Activated CD4-positive, alpha-beta T cell treated with anti-CD3 and anti-CD28 coated beads, Interleukin-2, amount 10 ng/mL, durations not matched to agents 24 days and 14 days (primary cell): ENCODE measurements at regions not wholly inside any gene's neighbourhood (a gene's known extent, or its start where the extent isn't known, plus 50 kb on each side); places are given as distances from the start of the nearest gene placed in this dataset.

ENCODE experiments used
- DNase-seq: peaks from one replicate; pipeline ENCODE4 v3.0.0; 2022
- H3K27ac Mint-ChIP-seq: one replicate; pipeline ENCODE4 v1.8.0; 2022; ENCODE audit warnings: mild to moderate bottlenecking, mixed read lengths
- H3K27me3 Mint-ChIP-seq: one replicate; pipeline ENCODE4 v1.8.0; 2022; ENCODE audit warnings: mixed read lengths
- H3K36me3 Mint-ChIP-seq: one replicate; pipeline ENCODE4 v1.8.0; 2022; ENCODE audit warnings: low read depth, mild to moderate bottlenecking, mixed read lengths
- H3K4me1 Mint-ChIP-seq: one replicate; pipeline ENCODE4 v1.8.0; 2021; ENCODE audit warnings: mixed read lengths
- H3K4me3 Mint-ChIP-seq: one replicate; pipeline ENCODE4 v1.8.0; 2022; ENCODE audit warnings: mild to moderate bottlenecking, moderate library complexity, mixed read lengths
- H3K9me3 Mint-ChIP-seq: one replicate; pipeline ENCODE4 v1.8.0; 2021; ENCODE audit warnings: mixed read lengths
- intact Hi-C: fragments of 100-400 bp; cut with micrococcal nuclease; formaldehyde crosslinking; loops from one replicate; pipeline ENCODE4 v1.15.1; 2023

- Mint-ChIP-seq H3K4me3 (no peak overlapping the region), H3K36me3 (no peaks in the 10 kb centered on the region), H3K27me3 (no peaks in the 10 kb centered on the region), H3K9me3 (no peaks in the 10 kb centered on the region), H3K4me1 (no peaks in the 10 kb centered on the region), H3K27ac (no peak overlapping the region)
- intact Hi-C loops: no loop called here
- DNase-seq: no peak
These were observed 706.3 kb downstream of the ADGRL2 start for GRCh38 chr1:82507011-82507410.

GRCh38 chr1:82503822-82504221, 703.1 kb downstream of the ADGRL2 start:
- no peaks in the 10 kb centered on the region for H3K36me3 Mint-ChIP-seq
- H3K27ac Mint-ChIP-seq: no peak overlapping the region
- H3K27me3 Mint-ChIP-seq: no peaks in the 10 kb centered on the region
- DNase-seq: no peak
- H3K4me1 Mint-ChIP-seq: no peaks in the 10 kb centered on the region
- intact Hi-C loops: no loop called here
- H3K9me3 Mint-ChIP-seq: no peaks in the 10 kb centered on the region
- H3K4me3 Mint-ChIP-seq: no peak overlapping the region

GRCh38 chr1:82499022-82499421, 698.3 kb downstream of the ADGRL2 start:
- intact Hi-C loops: no loop called here
- no peak overlapping the region for H3K27ac Mint-ChIP-seq
- peaks cover 12% of the 10 kb centered on the region for H3K9me3 Mint-ChIP-seq
- no peak for DNase-seq
- no peaks in the 10 kb centered on the region for H3K36me3 Mint-ChIP-seq
- H3K27me3 Mint-ChIP-seq: no peaks in the 10 kb centered on the region
- H3K4me3 Mint-ChIP-seq: no peak overlapping the region
- H3K4me1 Mint-ChIP-seq: no peaks in the 10 kb centered on the region

GRCh38 chr1:82494117-82494516, 693.4 kb downstream of the ADGRL2 start:
- no peak for DNase-seq
- H3K4me1 Mint-ChIP-seq: no peaks in the 10 kb centered on the region
- H3K9me3 Mint-ChIP-seq: peaks cover 12% of the 10 kb centered on the region
- H3K36me3 Mint-ChIP-seq: no peaks in the 10 kb centered on the region
- intact Hi-C loops: no loop called here
- H3K27me3 Mint-ChIP-seq: no peaks in the 10 kb centered on the region
- H3K27ac Mint-ChIP-seq: no peak overlapping the region
- no peak overlapping the region for H3K4me3 Mint-ChIP-seq

- Mint-ChIP-seq H3K9me3 (peaks cover 12% of the 10 kb centered on the region), H3K27ac (no peak overlapping the region), H3K27me3 (no peaks in the 10 kb centered on the region), H3K36me3 (no peaks in the 10 kb centered on the region), H3K4me1 (no peaks in the 10 kb centered on the region), H3K4me3 (no peak overlapping the region)
- intact Hi-C loops: no loop called here
- no peak for DNase-seq
These were observed 691.4 kb downstream of the ADGRL2 start for GRCh38 chr1:82492159-82492558.

- DNase-seq: no peak
These were observed 690.7 kb downstream of the ADGRL2 start for GRCh38 chr1:82491301-82492048.

GRCh38 chr1:82487778-82488177, 687.0 kb downstream of the ADGRL2 start:
- H3K4me1 Mint-ChIP-seq: no peaks in the 10 kb centered on the region
- H3K4me3 Mint-ChIP-seq: no peak overlapping the region
- intact Hi-C loops: no loop called here
- H3K27ac Mint-ChIP-seq: no peak overlapping the region
- no peaks in the 10 kb centered on the region for H3K9me3 Mint-ChIP-seq
- no peak for DNase-seq
- no peaks in the 10 kb centered on the region for H3K27me3 Mint-ChIP-seq
- no peaks in the 10 kb centered on the region for H3K36me3 Mint-ChIP-seq

More at GRCh38 chr1:82491301-82492048, 690.7 kb downstream of the ADGRL2 start:
- Mint-ChIP-seq H3K9me3 (peaks cover 12% of the 10 kb centered on the region), H3K4me1 (no peaks in the 10 kb centered on the region), H3K4me3 (no peak overlapping the region), H3K27me3 (no peaks in the 10 kb centered on the region), H3K27ac (no peak overlapping the region), H3K36me3 (no peaks in the 10 kb centered on the region)
- intact Hi-C loops: no loop called here

- no peak for DNase-seq
- Mint-ChIP-seq H3K4me1 (no peaks in the 10 kb centered on the region), H3K27ac (no peak overlapping the region), H3K27me3 (no peaks in the 10 kb centered on the region), H3K9me3 (no peaks in the 10 kb centered on the region), H3K36me3 (no peaks in the 10 kb centered on the region), H3K4me3 (no peak overlapping the region)
- intact Hi-C loops: no loop called here
These were observed 686.2 kb downstream of the ADGRL2 start for GRCh38 chr1:82486969-82487368.

- H3K9me3 Mint-ChIP-seq: no peaks in the 10 kb centered on the region
- H3K27me3 Mint-ChIP-seq: no peaks in the 10 kb centered on the region
- intact Hi-C loops: no loop called here
- no peaks in the 10 kb centered on the region for H3K36me3 Mint-ChIP-seq
- no peaks in the 10 kb centered on the region for H3K4me1 Mint-ChIP-seq
- no peak overlapping the region for H3K27ac Mint-ChIP-seq
- DNase-seq: no peak
- no peak overlapping the region for H3K4me3 Mint-ChIP-seq
These were observed 685.7 kb downstream of the ADGRL2 start for GRCh38 chr1:82486468-82486867.

- Mint-ChIP-seq H3K9me3 (no peaks in the 10 kb centered on the region), H3K27me3 (no peaks in the 10 kb centered on the region), H3K27ac (no peak overlapping the region), H3K36me3 (no peaks in the 10 kb centered on the region), H3K4me1 (no peaks in the 10 kb centered on the region), H3K4me3 (no peak overlapping the region)
- intact Hi-C loops: no loop called here
- no peak for DNase-seq
These were observed 685.0 kb downstream of the ADGRL2 start for GRCh38 chr1:82485591-82486369.

- no peak overlapping the region for H3K27ac Mint-ChIP-seq
These were observed 682.4 kb downstream of the ADGRL2 start for GRCh38 chr1:82483146-82483545.

GRCh38 chr1:82478916-82479315, 678.2 kb downstream of the ADGRL2 start:
- DNase-seq: no peak
- H3K27me3 Mint-ChIP-seq: no peaks in the 10 kb centered on the region
- H3K4me3 Mint-ChIP-seq: no peak overlapping the region
- no peak overlapping the region for H3K27ac Mint-ChIP-seq
- H3K4me1 Mint-ChIP-seq: no peaks in the 10 kb centered on the region
- no peaks in the 10 kb centered on the region for H3K9me3 Mint-ChIP-seq
- no peaks in the 10 kb centered on the region for H3K36me3 Mint-ChIP-seq
- intact Hi-C loops: no loop called here

More at GRCh38 chr1:82483146-82483545, 682.4 kb downstream of the ADGRL2 start:
- Mint-ChIP-seq H3K4me3 (no peak overlapping the region), H3K4me1 (no peaks in the 10 kb centered on the region), H3K27me3 (no peaks in the 10 kb centered on the region), H3K36me3 (no peaks in the 10 kb centered on the region), H3K9me3 (no peaks in the 10 kb centered on the region)
- intact Hi-C loops: no loop called here
- DNase-seq: no peak

GRCh38 chr1:82472489-82473131, 671.9 kb downstream of the ADGRL2 start:
- H3K4me1 Mint-ChIP-seq: no peaks in the 10 kb centered on the region
- no peak for DNase-seq

GRCh38 chr1:82466891-82467290, 666.2 kb downstream of the ADGRL2 start:
- H3K4me3 Mint-ChIP-seq: no peak overlapping the region
- H3K27ac Mint-ChIP-seq: no peak overlapping the region
- no peaks in the 10 kb centered on the region for H3K36me3 Mint-ChIP-seq
- intact Hi-C loops: no loop called here
- H3K9me3 Mint-ChIP-seq: no peaks in the 10 kb centered on the region
- no peaks in the 10 kb centered on the region for H3K4me1 Mint-ChIP-seq
- no peaks in the 10 kb centered on the region for H3K27me3 Mint-ChIP-seq
- no peak for DNase-seq

More at GRCh38 chr1:82472489-82473131, 671.9 kb downstream of the ADGRL2 start:
- intact Hi-C loops: no loop called here
- no peaks in the 10 kb centered on the region for H3K27me3 Mint-ChIP-seq
- no peak overlapping the region for H3K27ac Mint-ChIP-seq
- H3K4me3 Mint-ChIP-seq: no peak overlapping the region
- H3K36me3 Mint-ChIP-seq: no peaks in the 10 kb centered on the region
- peaks cover 3% of the 10 kb centered on the region for H3K9me3 Mint-ChIP-seq
